Parathyroid adenoma (tissue), 2 donors: ENCODE measurements at regions not wholly inside any gene's neighbourhood (a gene's known extent, or its start where the extent isn't known, plus 50 kb on each side); places are given as distances from the start of the nearest gene placed in this dataset.

Experiments used
- H2AFZ ChIP-seq: fragments of 300-600 bp; sonication (generic); one replicate; pipeline ENCODE4 v1.7.0; 2017; ENCODE audit warnings: antibody characterized with exemption, mild to moderate bottlenecking
- H3K27ac ChIP-seq: fragments of 300-600 bp; sonication (generic); one replicate; pipeline ENCODE4 v1.7.0; 2017
- H3K27me3 ChIP-seq: fragments of 300-600 bp; sonication (generic); one replicate; pipeline ENCODE4 v1.7.0; 2017; ENCODE audit warnings: low read length; ENCODE audit not compliant: control insufficient read depth, insufficient read depth
- H3K36me3 ChIP-seq: fragments of 300-600 bp; sonication (generic); one replicate; pipeline ENCODE4 v1.7.0; 2017; ENCODE audit warnings: low read length; ENCODE audit not compliant: control insufficient read depth, insufficient read depth
- H3K4me1 ChIP-seq: fragments of 300-600 bp; sonication (generic); one replicate; pipeline ENCODE4 v1.7.0; 2017; ENCODE audit warnings: control low read depth
- H3K4me2 ChIP-seq: fragments of 300-600 bp; sonication (generic); one replicate; pipeline ENCODE4 v1.7.0; 2017; ENCODE audit warnings: low read length
- H3K4me3 ChIP-seq: fragments of 300-600 bp; sonication (generic); one replicate; pipeline ENCODE4 v1.7.0; 2017; ENCODE audit warnings: low read depth, low read length
- H3K79me2 ChIP-seq: fragments of 300-600 bp; sonication (generic); one replicate; pipeline ENCODE4 v1.7.0; 2017; ENCODE audit warnings: control low read depth
- H3K9ac ChIP-seq: fragments of 300-600 bp; sonication (generic); one replicate; pipeline ENCODE4 v1.7.0; 2017; ENCODE audit warnings: mild to moderate bottlenecking
- H3K9me3 ChIP-seq: fragments of 300-600 bp; sonication (generic); one replicate; pipeline ENCODE4 v1.7.0; 2017; ENCODE audit warnings: low read length; ENCODE audit not compliant: control insufficient read depth
- CTCF ChIP-seq: fragments of 300-600 bp; sonication (generic); IDR thresholded peaks from one replicate; pipeline ENCODE4 v1.7.0; 2017; ENCODE audit warnings: antibody characterized with exemption, mild to moderate bottlenecking
- donor health status: primary hyperparathyroidism.

GRCh38 chr10:4262870-4263600 is 478.0 kb upstream of the KLF6 start:
- H3K4me2 ChIP-seq, result no peak overlapping the region
- H3K9ac ChIP-seq, result no peak overlapping the region
- no peak overlapping the region for H2AFZ ChIP-seq
- no peaks in the 10 kb centered on the region for H3K27me3 ChIP-seq
- H3K27ac ChIP-seq, result no peak overlapping the region
- TF ChIP-seq CTCF, result no peak
- no peaks in the 10 kb centered on the region for H3K4me1 ChIP-seq
- no peaks in the 10 kb centered on the region for H3K9me3 ChIP-seq
- no peaks in the 10 kb centered on the region for H3K79me2 ChIP-seq
- no peak overlapping the region for H3K4me3 ChIP-seq
- no peaks in the 10 kb centered on the region for H3K36me3 ChIP-seq

GRCh38 chr10:4262449-4262848 is 477.4 kb upstream of the KLF6 start:
- H3K4me3 ChIP-seq, result no peak overlapping the region
- no peak overlapping the region for H3K9ac ChIP-seq
- H3K9me3 ChIP-seq, result no peaks in the 10 kb centered on the region
- no peaks in the 10 kb centered on the region for H3K4me1 ChIP-seq
- no peak overlapping the region for H3K27ac ChIP-seq
- no peak overlapping the region for H3K4me2 ChIP-seq
- TF ChIP-seq CTCF, result no peak
- no peak overlapping the region for H2AFZ ChIP-seq
- H3K27me3 ChIP-seq, result no peaks in the 10 kb centered on the region
- no peaks in the 10 kb centered on the region for H3K79me2 ChIP-seq
- no peaks in the 10 kb centered on the region for H3K36me3 ChIP-seq

- H2AFZ ChIP-seq, result no peak overlapping the region
- no peak overlapping the region for H3K9ac ChIP-seq
- H3K79me2 ChIP-seq, result no peaks in the 10 kb centered on the region
- TF ChIP-seq CTCF, result no peak
- no peak overlapping the region for H3K4me2 ChIP-seq
- H3K4me1 ChIP-seq, result no peaks in the 10 kb centered on the region
- H3K27ac ChIP-seq, result no peak overlapping the region
- no peaks in the 10 kb centered on the region for H3K27me3 ChIP-seq
- no peak overlapping the region for H3K4me3 ChIP-seq
- H3K36me3 ChIP-seq, result no peaks in the 10 kb centered on the region
- H3K9me3 ChIP-seq, result no peaks in the 10 kb centered on the region
Observed at GRCh38 chr10:4260483-4261124, 475.6 kb upstream of the KLF6 start.

GRCh38 chr10:4257939-4258465 is 473.0 kb upstream of the KLF6 start:
- Histone ChIP-seq H3K27ac (no peak overlapping the region), H3K79me2 (no peaks in the 10 kb centered on the region), H3K4me1 (no peaks in the 10 kb centered on the region), H3K36me3 (no peaks in the 10 kb centered on the region), H3K9me3 (no peaks in the 10 kb centered on the region), H2AFZ (no peak overlapping the region), H3K9ac (no peak overlapping the region), H3K4me2 (no peak overlapping the region), H3K27me3 (no peaks in the 10 kb centered on the region), H3K4me3 (no peak overlapping the region)
- no peak for TF ChIP-seq CTCF
